Mucosa of rectum (tissue), 2 donors: ENCODE measurements at regions not wholly inside any gene's neighbourhood (a gene's known extent, or its start where the extent isn't known, plus 50 kb on each side); places are given as distances from the start of the nearest gene placed in this dataset.
"Not testable (repeated sequence)": the region's sequence is repeated elsewhere in the genome, so short reads cannot be mapped to it uniquely, and the experiment has no call there.

ENCODE experiments used
- H3K27ac ChIP-seq, 2 donors: one replicate each; pipeline ENCODE4 v1.7.0; 2013; ENCODE audit warnings: inconsistent platforms in 2 of 2, low read depth in 2 of 2, low read length in 2 of 2
- H3K27me3 ChIP-seq, 2 donors: one replicate each; pipeline ENCODE4 v1.7.0; 2013; ENCODE audit warnings: low read length in 2 of 2; ENCODE audit not compliant: control insufficient read depth in 2 of 2, insufficient read depth in 2 of 2
- H3K36me3 ChIP-seq, 2 donors: one replicate each; pipeline ENCODE4 v1.7.0; 2013; ENCODE audit warnings: low read length in 2 of 2; ENCODE audit not compliant: control insufficient read depth in 2 of 2, insufficient read depth in 2 of 2
- H3K4me1 ChIP-seq, 2 donors: one replicate each; pipeline ENCODE4 v1.7.0; 2013; ENCODE audit warnings: low read length in 2 of 2, mild to moderate bottlenecking in 1 of 2; ENCODE audit not compliant: control insufficient read depth in 2 of 2, insufficient read depth in 2 of 2
- H3K4me3 ChIP-seq, 2 donors: one replicate each; pipeline ENCODE4 v1.7.0; 2013; ENCODE audit warnings: low read length in 2 of 2
- H3K9ac ChIP-seq, 2 donors: one replicate each; pipeline ENCODE4 v1.7.0; 2013; ENCODE audit warnings: low read length in 2 of 2, low read depth in 1 of 2, mild to moderate bottlenecking in 1 of 2
- H3K9me3 ChIP-seq, 2 donors: one replicate each; pipeline ENCODE4 v1.7.0; 2013; ENCODE audit warnings: low read length in 2 of 2; ENCODE audit not compliant: control insufficient read depth in 2 of 2
- donor health status: healthy.
- donor health status: Normal muscosa, but diverticular disease.

GRCh38 chr16:62752854-62753253 is 716.6 kb upstream of the CDH8 start:
- Histone ChIP-seq H3K27ac (no peak overlapping the region), H3K27me3 (no peaks in the 10 kb centered on the region), H3K4me1 (no peaks in the 10 kb centered on the region), H3K36me3 (no peaks in the 10 kb centered on the region), H3K4me3 (no peak overlapping the region), H3K9ac (no peak overlapping the region), H3K9me3 (peaks cover 0 to 2% of the 10 kb centered on the region in 2 donors)

- H3K36me3 ChIP-seq, result no peaks in the 10 kb centered on the region
- no peak overlapping the region for H3K4me3 ChIP-seq
- H3K4me1 ChIP-seq, result no peaks in the 10 kb centered on the region
- peaks cover 0 to 2% of the 10 kb centered on the region in 2 donors for H3K9me3 ChIP-seq
- H3K9ac ChIP-seq, result no peak overlapping the region
- no peak overlapping the region for H3K27ac ChIP-seq
- no peaks in the 10 kb centered on the region for H3K27me3 ChIP-seq
Observed at GRCh38 chr16:62751218-62751617, 715.0 kb upstream of the CDH8 start.

GRCh38 chr16:62741692-62742091 is 705.5 kb upstream of the CDH8 start:
- no peak overlapping the region for H3K9ac ChIP-seq
- H3K9me3 ChIP-seq, result peaks cover 0 to 2% of the 10 kb centered on the region in 2 donors

GRCh38 chr16:62738666-62739460 is 702.6 kb upstream of the CDH8 start:
- no peaks in the 10 kb centered on the region for H3K36me3 ChIP-seq
- peaks cover 0 to 2% of the 10 kb centered on the region in 2 donors for H3K9me3 ChIP-seq
- H3K4me3 ChIP-seq, result no peak overlapping the region
- no peaks in the 10 kb centered on the region for H3K4me1 ChIP-seq
- H3K27ac ChIP-seq, result no peak overlapping the region
- no peak overlapping the region for H3K9ac ChIP-seq
- no peaks in the 10 kb centered on the region for H3K27me3 ChIP-seq

More at GRCh38 chr16:62741692-62742091, 705.5 kb upstream of the CDH8 start:
- H3K27me3 ChIP-seq, result no peaks in the 10 kb centered on the region
- H3K4me1 ChIP-seq, result no peaks in the 10 kb centered on the region
- no peaks in the 10 kb centered on the region for H3K36me3 ChIP-seq
- no peak overlapping the region for H3K27ac ChIP-seq
- H3K4me3 ChIP-seq, result no peak overlapping the region

- Histone ChIP-seq H3K9ac (no peak overlapping the region), H3K27me3 (no peaks in the 10 kb centered on the region), H3K36me3 (no peaks in the 10 kb centered on the region), H3K4me1 (no peaks in the 10 kb centered on the region), H3K4me3 (no peak overlapping the region), H3K27ac (no peak overlapping the region), H3K9me3 (peaks cover 0 to under 1% of the 10 kb centered on the region in 2 donors)
Observed at GRCh38 chr16:62732092-62732491, 695.9 kb upstream of the CDH8 start.

DNA sequence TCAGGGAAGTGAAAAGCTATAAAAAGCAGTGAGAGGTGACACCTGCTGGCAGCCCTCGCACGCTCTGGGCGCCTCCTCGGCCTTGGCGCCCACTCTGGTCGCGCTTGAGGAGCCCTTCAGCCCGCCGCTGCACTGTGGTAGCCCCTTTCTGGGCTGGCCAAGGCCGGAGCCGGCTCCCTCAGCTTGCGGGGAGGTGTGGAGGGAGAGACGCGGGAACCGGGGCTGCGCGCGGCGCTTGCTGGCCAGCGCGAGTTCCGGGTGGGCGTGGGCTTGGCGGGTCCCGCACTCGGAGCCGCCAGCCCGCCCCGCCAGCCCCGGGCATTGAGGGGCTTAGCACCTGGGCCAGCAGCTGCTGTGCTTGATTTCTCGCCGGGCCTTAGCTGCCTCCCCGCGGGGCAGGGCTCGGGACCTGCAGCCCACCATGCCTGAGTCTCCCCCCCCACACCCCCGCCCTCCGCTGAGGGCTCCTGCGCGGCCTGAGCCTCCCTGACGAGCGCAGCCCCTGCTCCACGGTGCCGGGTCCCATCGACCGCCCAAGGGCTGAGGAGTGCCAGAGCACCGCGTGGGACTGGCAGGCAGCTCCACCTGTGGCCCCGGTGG is 688.5 kb upstream of the CDH8 start:
- H3K4me3 ChIP-seq, H3K9me3 ChIP-seq, H3K4me1 ChIP-seq, H3K36me3 ChIP-seq, H3K9ac ChIP-seq, H3K27me3 ChIP-seq, H3K27ac ChIP-seq: not testable (repeated sequence)

DNA sequence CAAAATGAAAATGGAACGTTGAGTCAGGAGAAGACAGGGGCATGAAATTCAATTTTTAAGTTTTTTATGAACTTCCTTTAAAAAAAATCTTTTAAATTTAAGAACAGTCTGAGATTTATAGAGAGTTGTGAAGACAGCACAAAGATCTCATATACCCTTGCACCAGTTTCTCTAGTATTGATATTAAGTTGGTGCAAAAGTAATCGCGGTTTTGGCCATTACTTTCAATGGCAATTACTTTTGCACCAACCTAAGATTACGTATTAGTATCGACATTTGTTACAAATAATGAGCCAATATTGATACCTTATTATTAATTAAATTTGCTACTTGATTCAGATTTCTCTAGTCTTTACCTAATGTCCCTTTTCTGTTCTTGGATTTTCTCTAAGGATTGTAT is 684.4 kb upstream of the CDH8 start:
- H3K4me1 ChIP-seq, result no peaks in the 10 kb centered on the region
- no peaks in the 10 kb centered on the region for H3K27me3 ChIP-seq
- H3K9me3 ChIP-seq, result peaks cover 0 to 2% of the 10 kb centered on the region in 2 donors
- no peaks in the 10 kb centered on the region for H3K36me3 ChIP-seq
- no peak overlapping the region for H3K9ac ChIP-seq
- no peak overlapping the region for H3K27ac ChIP-seq
- no peak overlapping the region for H3K4me3 ChIP-seq

- no peaks in the 10 kb centered on the region for H3K36me3 ChIP-seq
- no peaks in the 10 kb centered on the region for H3K27me3 ChIP-seq
- no peaks in the 10 kb centered on the region for H3K4me1 ChIP-seq
- no peak overlapping the region for H3K27ac ChIP-seq
- H3K9ac ChIP-seq, result no peak overlapping the region
- H3K4me3 ChIP-seq, result no peak overlapping the region
- no peaks in the 10 kb centered on the region for H3K9me3 ChIP-seq
Observed at GRCh38 chr16:62717026-62717425, 680.8 kb upstream of the CDH8 start.

- H3K9me3 ChIP-seq, result peaks cover 0 to 2% of the 10 kb centered on the region in 2 donors
- H3K36me3 ChIP-seq, result no peaks in the 10 kb centered on the region
- no peaks in the 10 kb centered on the region for H3K27me3 ChIP-seq
- H3K4me1 ChIP-seq, result no peaks in the 10 kb centered on the region
- H3K27ac ChIP-seq, result no peak overlapping the region
- no peak overlapping the region for H3K4me3 ChIP-seq
- H3K9ac ChIP-seq, result no peak overlapping the region
Observed at GRCh38 chr16:62715701-62716100, 679.5 kb upstream of the CDH8 start.

GRCh38 chr16:62712566-62712965 is 676.3 kb upstream of the CDH8 start:
- Histone ChIP-seq H3K9ac (no peak overlapping the region), H3K27ac (no peak overlapping the region), H3K36me3 (no peaks in the 10 kb centered on the region), H3K4me1 (no peaks in the 10 kb centered on the region), H3K4me3 (no peak overlapping the region), H3K27me3 (no peaks in the 10 kb centered on the region), H3K9me3 (peaks cover 0 to 2% of the 10 kb centered on the region in 2 donors)
